ENCODE measurements at regions not wholly inside any gene's neighbourhood (a gene's known extent, or its start where the extent isn't known, plus 50 kb on each side); places are given as distances from the start of the nearest gene placed in this dataset.

GRCh38 chr5:163369776-163370385, 67.5 kb upstream of the CCNG1 start:
- no peak for DNase-seq

GRCh38 chr5:163373436-163374084, 63.8 kb upstream of the CCNG1 start:
- no peak for DNase-seq

- no peak for DNase-seq
These were observed 59.4 kb upstream of the CCNG1 start for GRCh38 chr5:163377982-163378381.

GRCh38 chr5:163379298-163380155, 57.9 kb upstream of the CCNG1 start:
- DNase-seq = no peak

- DNase-seq = no peak
These were observed 55.6 kb upstream of the CCNG1 start for GRCh38 chr5:163381832-163382231.

GRCh38 chr5:163383754-163384153, 53.6 kb upstream of the CCNG1 start:
- no peak for DNase-seq

- DNase-seq = no peak
These were observed 52.7 kb upstream of the CCNG1 start for GRCh38 chr5:163384669-163385068.

GRCh38 chr5:163385271-163385670, 52.1 kb upstream of the CCNG1 start:
- DNase-seq = no peak

- DNase-seq = no peak
These were observed 51.6 kb upstream of the CCNG1 start for GRCh38 chr5:163385824-163386223.

GRCh38 chr5:163386352-163386751, 51.0 kb upstream of the CCNG1 start:
- no peak for DNase-seq

GRCh38 chr5:163387589-163388343, 49.6 kb upstream of the CCNG1 start:
- DNase-seq = no peak
